ENCODE measurements at regions not wholly inside any gene's neighbourhood (a gene's known extent, or its start where the extent isn't known, plus 50 kb on each side); places are given as distances from the start of the nearest gene placed in this dataset.

GRCh38 chr9:99693888-99694287 is 127.8 kb upstream of the NR4A3 start:
- no peak for DNase-seq (ENCODE audit: low read depth, low spot score)

GRCh38 chr9:99694393-99694792 is 127.3 kb upstream of the NR4A3 start:
- DNase-seq (ENCODE audit: low read depth, low spot score): no peak

DNA sequence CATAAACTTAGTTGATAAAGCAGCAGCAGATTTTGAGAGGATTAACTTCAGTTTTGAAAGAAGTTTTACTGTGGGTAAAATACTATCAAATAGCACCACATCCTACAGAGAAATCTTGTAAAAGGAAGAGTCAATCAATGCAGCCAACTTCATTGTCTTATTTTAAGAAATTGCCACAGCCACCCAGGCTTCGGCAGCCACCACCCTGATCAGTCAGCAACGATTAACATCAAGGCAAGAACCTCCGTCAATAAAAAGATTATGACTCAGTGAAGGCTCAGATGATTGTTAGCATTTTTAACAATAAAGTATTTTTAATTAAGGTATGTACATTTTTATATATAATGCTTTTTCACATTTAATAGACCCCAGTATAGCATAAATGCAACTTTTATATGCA is 122.3 kb upstream of the NR4A3 start:
- no peak for DNase-seq (ENCODE audit: low read depth, low spot score)

DNA sequence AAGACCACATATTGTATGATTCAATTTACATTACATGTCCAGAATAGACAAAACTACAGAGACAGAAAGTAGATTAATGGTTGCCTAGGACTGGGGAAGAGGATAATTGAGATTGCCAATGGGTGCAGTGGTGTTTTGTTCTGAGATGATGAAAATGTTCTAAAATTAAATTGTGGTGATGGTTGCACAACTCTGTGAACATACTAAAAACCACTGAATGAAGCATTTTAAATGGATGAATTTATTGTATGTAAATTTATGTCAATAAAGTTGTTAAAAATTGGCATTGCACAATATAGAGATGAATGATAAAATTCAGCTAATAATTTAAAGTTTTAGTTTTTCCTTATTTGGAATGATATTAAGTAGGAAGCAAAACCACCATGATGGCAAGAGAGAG is 109.5 kb upstream of the NR4A3 start:
- DNase-seq (ENCODE audit: low read depth, low spot score): no peak

DNA sequence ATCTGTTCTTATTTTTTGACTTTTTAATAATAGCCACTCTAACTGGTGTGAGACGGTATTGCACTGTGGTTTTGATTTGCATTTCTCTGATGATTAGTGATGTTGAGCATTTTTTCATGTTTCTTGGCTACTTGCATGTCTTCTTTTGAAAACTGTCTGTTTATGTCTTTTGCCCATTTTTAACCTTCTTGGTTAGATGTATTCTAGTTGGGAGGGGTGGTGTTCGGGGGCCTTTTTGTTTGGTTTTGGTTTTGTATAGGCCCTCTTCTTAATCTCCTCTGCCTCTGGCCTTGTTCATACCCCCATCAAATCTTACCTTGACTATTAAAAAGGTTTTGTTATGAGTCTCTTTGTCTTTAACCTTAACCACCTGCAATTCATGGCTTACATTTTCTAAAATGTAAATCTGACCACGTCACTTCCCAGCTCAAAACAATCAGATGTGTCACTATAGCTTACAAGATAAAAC is 107.8 kb upstream of the NR4A3 start:
- DNase-seq (ENCODE audit: low read depth, low spot score): no peak

GRCh38 chr9:99718631-99719030 is 103.1 kb upstream of the NR4A3 start:
- no peak for DNase-seq (ENCODE audit: low read depth, low spot score)

DNA sequence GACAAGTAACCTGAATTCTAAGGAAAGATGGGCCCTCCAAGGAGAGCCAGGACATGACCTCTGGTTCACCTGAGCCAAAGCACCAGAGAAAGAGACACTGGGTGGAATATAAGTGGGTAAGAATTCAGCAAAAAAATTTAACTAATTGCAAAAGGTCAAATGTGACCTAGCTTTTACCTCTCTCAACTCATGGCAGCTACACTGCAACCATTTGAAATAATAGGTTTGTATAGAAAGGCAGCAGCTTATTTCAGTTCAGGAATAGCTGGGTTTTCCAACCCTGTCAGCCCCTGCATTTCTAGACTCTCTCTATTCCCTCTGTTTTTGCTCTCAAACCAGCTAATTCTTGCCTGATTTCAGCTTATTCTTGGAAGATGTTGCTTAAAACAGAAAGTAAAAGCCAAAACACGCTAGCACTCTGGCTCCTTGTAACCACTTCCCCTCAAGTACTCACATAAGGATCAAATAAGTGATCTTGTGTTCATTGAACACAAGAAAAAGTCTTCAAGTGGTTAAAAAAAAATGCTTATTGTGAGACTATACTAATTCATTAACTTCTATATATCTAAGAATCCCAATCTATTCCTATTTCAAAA is 101.1 kb upstream of the NR4A3 start:
- DNase-seq (ENCODE audit: low read depth, low spot score): no peak

DNA sequence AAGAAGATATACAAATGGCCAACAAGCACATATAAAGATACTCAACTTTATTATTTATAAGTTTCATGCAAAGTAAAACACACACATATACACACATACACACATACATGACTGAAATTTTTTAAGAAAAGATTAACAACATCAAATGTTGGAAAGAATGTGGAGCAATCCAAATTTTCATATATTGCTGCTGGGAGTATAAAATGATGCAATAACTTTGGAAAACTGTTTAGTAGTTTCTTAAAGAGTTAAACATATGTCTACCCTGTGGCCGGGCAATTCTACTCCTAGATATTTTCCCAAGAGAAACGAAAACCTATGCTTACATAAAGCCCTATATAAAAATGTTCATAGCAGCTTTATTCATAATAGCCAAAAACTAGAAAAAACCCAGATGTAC is 99.8 kb upstream of the NR4A3 start:
- DNase-seq (ENCODE audit: low read depth, low spot score): no peak

DNA sequence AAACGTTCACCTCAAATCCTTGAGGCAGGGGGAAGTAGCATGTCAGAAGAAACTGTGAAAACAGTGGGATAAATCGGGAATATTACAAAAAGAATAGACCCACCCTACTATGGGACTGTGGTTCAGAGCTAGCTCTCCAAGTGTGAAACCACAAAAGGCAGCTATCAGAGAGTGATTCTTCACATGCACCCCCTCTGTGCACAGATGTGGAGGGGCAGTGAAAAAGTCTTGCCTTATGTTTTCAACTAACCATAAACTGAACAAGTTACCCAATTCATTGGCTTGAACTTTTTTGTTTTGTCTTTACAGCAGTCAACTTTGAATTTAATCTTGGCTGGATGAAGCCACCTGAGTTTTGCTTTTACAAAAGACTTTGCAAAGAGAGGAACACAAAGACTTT is 98.8 kb upstream of the NR4A3 start:
- DNase-seq (ENCODE audit: low read depth, low spot score): no peak

DNA sequence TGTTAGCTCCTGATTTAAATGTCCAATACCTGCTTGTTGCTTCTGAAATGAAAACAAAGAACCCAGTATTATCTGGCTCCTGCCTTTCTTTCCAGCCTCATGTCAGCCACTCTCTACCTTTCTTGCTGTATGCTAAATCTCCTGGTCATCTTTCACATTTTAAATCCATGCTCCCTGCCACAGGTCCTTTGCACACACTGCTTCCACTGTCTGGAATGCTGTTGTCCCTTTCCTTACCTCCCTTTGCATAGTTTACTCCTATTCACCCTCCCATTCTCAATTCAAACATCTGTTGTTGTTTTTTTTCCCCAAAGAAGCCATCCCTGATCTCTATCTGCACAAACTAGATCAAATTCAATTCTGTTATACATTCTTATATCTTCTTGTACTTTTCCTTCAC is 97.0 kb upstream of the NR4A3 start:
- DNase-seq (ENCODE audit: low read depth, low spot score): no peak

DNA sequence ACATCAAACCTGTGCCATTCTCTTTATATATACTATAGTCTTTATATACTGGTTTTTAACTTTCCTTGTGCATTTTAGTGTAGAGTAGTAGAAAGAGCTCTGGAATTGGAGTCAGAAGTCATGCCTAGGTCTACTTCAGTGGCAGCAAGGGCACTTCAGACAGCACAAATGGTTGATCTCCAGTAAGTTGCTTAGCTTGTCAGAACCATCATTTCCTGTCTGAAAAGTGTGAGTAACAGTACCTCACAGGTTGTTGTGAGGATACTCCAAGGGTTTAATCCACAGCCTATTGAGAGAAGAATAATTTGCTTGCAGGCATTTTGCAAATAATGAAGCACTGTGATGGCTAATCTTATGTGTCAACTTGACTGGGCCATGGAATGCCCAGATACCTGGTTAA is 95.8 kb upstream of the NR4A3 start:
- DNase-seq (ENCODE audit: low read depth, low spot score): no peak

DNA sequence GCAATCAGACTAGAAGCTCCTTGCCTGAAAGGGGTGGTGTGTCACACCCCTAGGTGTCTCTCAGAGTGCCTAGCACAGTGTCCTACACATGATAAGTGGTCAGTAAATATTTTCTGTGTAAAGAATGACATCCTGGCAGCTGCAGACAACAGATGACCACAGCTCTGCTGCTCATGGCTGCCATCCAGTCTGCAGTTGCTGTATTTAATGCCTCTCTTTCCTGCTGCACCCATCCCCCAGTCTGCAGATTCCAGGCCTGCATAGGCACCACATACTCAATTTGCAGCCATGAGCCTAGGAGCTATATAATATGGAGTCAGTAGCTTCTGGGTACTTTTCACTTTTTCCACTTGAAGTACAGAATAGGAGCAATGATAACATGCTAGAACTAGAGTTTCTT is 94.9 kb upstream of the NR4A3 start:
- no peak for DNase-seq (ENCODE audit: low read depth, low spot score)

DNA sequence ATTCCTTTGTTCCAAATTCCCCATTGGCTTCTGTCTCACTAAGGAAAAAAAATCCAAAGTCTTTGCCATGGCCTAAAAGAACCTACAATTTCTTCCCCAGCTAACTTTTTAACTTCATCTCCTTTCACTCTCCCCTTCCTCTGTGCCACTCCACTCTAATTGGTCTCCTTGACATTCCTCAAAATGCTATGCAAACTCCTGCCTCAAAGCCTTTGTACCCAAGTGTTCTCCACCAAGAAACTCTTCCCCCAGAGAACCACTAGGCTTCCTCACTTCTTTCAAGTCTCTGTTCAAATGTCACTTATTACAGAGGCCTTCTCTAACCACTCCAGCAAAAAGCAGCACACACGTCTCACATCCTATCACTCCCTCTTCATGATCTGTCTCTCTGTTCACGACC is 91.6 kb upstream of the NR4A3 start:
- no peak for DNase-seq (ENCODE audit: low read depth, low spot score)

DNA sequence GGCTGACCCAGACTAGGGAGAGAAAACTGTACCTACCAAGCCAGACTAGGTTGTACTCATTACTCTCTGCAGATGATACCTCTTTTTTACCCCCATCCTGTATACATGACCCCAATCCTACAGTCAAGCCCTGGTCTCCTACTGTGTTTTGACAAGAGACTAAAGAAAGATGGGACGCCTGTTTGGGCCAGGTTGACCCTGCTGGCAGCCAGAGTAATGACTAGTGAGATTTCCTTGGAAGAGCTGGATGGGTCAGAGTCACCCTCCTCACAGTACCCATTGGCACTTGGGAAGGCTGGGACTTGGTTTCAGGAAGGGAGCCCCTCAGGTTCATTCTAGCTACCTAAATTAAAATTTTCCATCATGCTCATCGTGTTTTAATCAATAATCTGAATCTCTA is 89.7 kb upstream of the NR4A3 start:
- no peak for DNase-seq (ENCODE audit: low read depth, low spot score)

GRCh38 chr9:99732715-99733114 is 89.0 kb upstream of the NR4A3 start:
- DNase-seq (ENCODE audit: low read depth, low spot score): peak; percentile 36

DNA sequence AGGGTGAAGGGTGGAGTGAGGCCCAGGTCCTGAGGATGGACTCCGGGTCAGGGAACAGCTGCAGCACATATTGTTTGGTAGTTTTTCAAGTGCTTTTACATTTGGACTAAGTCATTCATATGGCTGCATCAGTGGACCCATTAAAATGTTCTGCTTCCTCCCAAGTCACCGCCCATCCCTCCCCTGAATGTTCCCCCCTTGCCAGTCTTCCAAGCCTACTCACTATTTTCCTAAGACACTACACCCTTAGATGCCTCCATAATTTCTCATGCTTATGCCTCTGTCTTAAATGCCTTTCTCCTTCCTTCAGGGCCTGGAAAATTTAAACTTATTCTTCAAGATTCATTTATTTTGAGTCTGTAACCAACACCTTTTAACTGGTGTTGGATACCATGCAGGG is 86.6 kb upstream of the NR4A3 start:
- DNase-seq (ENCODE audit: low read depth, low spot score): no peak

- DNase-seq (ENCODE audit: low read depth, low spot score): no peak
Measured at GRCh38 chr9:99736291-99736690, 85.4 kb upstream of the NR4A3 start.

GRCh38 chr9:99737649-99738048 is 84.0 kb upstream of the NR4A3 start:
- DNase-seq (ENCODE audit: low read depth, low spot score): no peak

DNA sequence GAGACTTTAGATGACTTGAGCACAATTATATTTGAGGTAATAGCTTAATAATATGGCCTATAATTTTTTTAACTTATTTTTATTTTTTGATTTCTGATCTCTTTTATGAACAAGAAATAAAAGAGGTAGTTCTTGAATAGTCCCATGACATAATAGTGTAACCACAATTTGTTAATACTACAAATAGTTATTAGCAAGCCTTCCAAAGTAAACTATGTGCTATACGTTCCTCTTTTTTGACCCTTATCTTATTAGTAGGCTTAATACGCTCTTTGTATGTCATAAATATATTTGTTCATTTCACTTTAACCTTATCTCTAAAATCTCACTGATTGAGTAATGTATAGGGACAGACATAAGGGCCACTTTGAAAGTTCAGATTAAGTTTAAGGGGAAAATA is 78.7 kb upstream of the NR4A3 start:
- DNase-seq (ENCODE audit: low read depth, low spot score): no peak

- DNase-seq (ENCODE audit: low read depth, low spot score): no peak
Measured at GRCh38 chr9:99743455-99743854, 78.2 kb upstream of the NR4A3 start.

GRCh38 chr9:99744132-99744531 is 77.6 kb upstream of the NR4A3 start:
- no peak for DNase-seq (ENCODE audit: low read depth, low spot score)

- DNase-seq (ENCODE audit: low read depth, low spot score): no peak
Measured at GRCh38 chr9:99745085-99745484, 76.6 kb upstream of the NR4A3 start.

GRCh38 chr9:99746406-99746805 is 75.3 kb upstream of the NR4A3 start:
- no peak for DNase-seq (ENCODE audit: low read depth, low spot score)

GRCh38 chr9:99748266-99748665 is 73.4 kb upstream of the NR4A3 start:
- DNase-seq (ENCODE audit: low read depth, low spot score): no peak
